HG03342 (cell line): ENCODE measurements at regions not wholly inside any gene's neighbourhood (a gene's known extent, or its start where the extent isn't known, plus 50 kb on each side); places are given as distances from the start of the nearest gene placed in this dataset.

Experiments used
- ATAC-seq: cut with Tn5 transposase; IDR thresholded peaks from one replicate; pipeline ENCODE4 v1.9.1; 2021; ENCODE audit warnings: mild to moderate bottlenecking, moderate library complexity; ENCODE audit not compliant: unreplicated experiment

DNA sequence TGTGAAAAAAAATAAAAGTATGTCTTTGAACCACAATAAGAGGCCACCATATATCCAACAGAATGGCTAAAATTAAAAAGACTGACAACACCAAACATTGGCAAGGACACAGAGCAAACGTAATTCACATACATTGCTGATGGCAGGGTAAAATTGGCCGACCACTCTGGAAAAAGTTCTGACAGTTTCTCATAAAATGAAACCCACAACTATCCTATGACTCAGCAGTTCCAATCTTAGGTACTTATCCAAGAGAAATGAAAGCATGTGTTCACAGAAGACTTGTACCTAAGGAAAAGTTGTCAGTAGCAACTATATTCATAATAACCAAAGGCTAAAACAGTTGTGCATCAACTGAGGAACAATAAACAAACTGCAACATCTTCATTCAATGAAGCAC lies 357.3 kb upstream of the XYLT1 start:
- no peak for ATAC-seq

DNA sequence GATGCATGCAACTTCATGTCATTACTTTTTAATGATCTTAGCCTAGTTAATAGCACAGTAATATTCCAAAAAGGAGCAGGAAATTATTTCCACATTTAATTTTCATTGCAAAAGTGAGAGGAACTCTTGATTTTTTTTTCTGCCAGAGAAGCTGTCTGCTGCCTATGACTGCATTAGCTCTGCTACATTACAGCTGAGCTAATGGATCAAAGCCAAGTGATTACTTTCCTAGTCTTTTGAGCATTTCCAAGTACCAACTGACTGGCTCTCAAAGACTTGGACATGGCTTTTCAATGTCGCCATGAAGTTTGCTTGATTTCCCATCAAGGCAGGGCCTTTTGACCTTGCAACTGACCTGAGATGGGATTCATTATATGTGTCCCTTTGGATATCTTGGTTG lies 356.6 kb upstream of the XYLT1 start:
- ATAC-seq: no peak

DNA sequence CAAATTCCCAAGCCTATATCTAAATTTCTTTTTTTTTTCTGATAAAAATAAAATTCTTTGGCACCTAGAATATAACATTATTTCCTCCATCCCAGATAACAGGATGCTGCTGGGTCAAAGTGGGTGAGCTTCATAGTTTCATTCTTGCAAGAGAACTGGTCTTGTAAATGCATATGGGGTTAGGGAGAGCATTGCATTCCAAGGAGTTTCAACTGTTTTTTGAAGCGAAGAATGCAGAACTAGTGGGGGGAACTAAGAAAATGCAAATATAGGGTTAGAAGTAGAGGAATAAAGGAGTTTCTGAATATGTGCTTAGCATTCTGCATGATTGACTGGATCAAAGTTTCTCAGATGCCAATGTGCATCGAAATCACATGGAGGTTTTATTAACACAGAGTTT lies 347.2 kb upstream of the XYLT1 start:
- no peak for ATAC-seq

DNA sequence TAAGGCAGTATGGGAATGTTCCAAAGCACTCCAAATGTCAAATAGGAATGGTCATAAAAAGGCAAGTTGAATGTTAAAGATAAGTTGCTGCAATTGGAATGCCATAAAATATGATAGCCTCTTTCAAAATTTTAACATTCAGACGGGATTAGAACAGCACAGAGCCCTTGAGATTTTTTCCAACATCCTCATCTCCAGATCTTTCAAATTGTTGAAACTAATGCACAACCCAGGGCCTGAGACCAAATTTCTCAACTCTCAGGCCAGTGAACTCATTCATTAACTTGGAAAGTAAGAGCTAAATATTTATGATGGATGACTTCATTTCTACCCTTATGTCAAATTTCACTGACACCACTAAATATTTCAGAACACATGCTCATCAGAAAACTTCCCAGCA lies 346.5 kb upstream of the XYLT1 start:
- ATAC-seq: no peak

DNA sequence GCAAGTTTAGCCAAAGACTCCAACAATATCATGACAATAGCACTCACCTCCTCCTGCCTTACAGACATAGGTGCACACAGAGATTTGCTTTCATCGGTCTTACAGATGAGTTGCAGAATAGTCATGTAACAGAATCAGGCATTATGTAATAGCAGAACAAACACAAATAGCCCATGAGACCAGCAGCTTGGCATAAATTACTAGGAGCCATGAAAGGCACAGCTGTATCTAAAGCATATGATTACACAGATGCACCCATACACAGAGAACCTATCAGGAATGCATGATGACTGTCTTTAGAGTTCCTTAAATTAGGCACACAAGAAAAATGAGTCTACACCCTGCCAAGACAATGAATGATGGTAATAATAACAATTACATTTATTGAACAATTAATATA lies 342.0 kb upstream of the XYLT1 start:
- no peak for ATAC-seq

DNA sequence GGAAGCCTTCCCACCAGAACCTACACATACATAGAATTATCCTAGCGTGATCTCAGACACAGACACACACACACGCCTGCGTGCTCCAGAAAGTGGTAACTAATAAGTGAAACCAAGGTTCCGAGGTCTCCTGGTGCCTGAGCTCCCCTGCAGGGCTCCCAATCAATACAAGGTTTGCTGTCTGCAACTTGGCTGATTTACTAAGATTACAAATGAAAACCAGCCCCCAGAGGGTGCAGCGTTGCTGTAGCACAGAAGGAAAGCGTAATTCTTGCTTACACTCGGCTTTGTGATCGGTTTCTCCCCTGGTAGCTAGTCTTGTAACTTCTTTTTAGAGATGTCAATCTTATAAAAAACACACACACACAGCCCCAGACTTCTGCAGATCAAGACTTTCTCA lies 334.1 kb upstream of the XYLT1 start:
- ATAC-seq: no peak

DNA sequence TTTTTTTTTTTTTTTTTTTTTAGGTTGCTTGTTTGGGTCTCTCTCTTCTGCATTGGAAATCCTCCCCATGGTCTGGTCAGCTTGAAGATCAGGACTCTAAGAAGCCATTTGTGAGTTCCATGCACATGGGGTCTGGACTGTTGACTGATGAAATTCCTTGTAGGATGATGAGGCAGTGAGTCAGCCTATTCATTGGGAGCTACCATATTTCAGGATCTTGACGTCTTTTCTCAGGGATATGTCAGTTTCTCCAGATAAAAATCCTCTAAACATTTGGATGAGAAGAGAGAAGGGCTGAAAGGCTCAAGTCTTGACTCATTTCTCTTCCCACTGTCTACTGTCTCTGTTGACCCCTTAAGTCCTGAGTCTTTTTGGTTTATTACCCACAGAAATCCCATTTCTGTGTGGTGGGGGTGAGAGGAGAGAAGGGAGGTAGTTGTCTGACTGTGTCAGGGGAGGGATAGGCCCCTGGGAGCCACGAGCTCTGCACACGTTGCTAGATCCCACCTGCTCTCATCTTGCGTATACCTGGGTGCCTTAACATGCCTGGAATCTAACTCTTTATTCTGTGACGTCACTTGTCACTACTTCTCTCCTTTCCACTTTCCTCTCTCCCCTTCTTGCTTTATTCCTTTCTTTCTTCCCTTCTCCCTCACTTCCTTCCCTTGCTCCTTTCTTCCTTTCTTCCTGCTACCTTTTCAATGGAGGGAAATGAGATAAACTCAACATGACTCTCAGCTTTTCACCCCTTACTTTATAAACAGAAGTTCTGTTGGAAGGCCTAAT lies 333.1 kb upstream of the XYLT1 start:
- ATAC-seq: no peak

DNA sequence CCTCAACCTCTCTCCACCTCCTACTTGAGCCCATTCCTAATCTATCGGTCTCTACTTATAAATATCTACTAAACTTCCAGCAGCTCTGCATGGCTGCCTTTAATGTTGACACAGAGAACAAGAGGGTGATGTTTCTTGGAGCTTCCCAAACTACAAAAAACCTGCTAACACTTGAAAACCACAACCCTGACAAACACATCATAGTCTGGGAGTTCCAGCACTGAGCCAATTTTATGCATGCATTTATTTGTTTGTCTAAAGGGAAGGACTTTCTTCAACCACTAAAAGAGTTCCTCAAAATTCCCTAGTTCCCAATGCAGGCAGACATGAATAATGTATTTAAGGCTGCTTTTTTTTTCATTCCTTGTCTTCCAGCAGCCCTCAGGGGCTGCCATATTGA lies 331.8 kb upstream of the XYLT1 start:
- no peak for ATAC-seq

DNA sequence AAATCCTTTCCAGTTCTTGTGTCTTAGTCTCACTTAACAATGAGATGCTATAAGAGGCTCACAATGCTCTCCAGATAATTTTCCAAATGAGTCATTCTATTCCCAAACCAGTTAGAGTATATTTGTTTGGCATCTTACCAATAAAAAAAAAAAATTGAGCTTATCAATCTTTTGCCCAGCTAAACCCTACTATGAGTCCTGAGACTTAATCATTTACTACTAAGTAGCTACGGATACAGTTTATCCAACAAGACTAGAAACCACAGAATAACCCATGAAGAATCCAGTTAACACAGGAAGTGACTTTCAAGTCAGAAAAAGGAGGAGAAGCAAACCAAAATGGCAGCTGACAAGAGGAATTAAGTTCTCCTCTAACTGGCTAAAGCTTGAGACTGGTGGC lies 330.3 kb upstream of the XYLT1 start:
- no peak for ATAC-seq

DNA sequence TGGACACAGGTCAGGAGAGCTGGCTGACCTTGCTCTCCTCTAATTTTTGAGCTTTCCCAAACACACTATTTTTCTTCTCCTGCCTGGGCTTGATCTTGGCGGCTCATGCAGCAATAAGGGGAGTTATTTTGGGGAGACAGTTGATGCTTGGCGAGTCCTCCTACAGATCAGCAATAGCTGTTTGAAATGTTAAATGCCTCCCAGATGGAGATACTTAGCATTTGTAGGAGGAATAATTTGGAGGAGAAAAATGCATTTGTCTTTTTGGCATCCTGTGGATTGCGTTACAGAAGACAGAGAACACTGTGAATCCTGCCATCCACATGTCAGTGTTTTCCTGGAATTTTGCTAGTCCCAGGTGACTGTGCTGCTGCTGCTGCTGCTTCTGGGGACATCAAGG lies 328.0 kb upstream of the XYLT1 start:
- ATAC-seq: no peak

DNA sequence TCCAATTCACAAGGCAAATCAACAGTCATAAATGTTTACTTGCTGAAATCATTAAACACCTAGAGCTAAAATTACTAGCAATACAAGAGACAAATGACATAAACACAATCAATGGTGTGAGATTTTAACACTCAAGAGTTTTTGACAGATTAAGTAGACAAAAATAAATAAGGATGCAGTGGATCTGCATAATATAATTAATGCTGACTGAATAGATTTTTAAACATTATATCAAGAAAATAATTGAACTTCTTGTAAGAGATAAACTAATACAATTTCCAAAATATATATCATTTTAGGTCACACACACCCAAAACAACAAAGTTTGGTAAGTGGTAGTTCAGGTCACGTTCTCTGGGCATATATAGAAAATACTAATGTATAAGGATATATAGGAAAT lies 322.6 kb upstream of the XYLT1 start:
- no peak for ATAC-seq

DNA sequence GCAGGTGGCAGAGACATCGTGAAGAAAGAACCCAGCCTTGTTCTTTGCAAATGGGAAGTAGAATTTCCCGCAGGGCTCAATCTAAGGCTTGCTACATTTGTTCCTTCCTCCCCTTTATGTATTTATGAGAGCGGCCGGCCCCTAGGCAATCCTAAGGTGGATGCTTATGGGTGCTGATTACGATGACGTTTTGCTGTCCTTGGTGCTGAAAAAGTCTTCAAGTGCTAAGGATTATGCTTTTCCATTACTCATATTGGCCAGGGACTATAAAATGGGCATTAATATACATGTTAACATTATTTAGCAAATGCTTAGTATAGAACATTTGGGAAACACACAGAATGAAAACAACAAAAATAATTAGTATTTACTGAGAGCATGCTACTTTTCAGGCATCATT lies 313.3 kb upstream of the XYLT1 start:
- no peak for ATAC-seq

DNA sequence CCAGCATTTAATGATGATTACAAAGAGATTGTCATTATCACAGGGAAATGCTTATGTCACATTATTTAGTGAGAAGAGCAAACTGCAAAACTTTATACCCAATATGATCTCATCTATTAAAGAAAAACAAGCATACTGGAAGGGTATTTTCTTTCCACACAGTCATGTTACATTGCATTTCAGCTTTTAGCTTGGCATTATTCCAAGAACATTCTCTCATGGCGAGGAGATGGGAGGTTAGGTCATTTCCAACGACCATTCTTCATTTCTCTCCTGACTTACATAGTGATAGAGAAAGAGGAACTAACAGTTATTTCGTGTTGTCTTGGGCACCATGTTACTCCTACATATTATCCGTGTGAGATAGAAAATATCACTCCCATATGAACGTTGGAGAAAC lies 309.4 kb upstream of the XYLT1 start:
- no peak for ATAC-seq

DNA sequence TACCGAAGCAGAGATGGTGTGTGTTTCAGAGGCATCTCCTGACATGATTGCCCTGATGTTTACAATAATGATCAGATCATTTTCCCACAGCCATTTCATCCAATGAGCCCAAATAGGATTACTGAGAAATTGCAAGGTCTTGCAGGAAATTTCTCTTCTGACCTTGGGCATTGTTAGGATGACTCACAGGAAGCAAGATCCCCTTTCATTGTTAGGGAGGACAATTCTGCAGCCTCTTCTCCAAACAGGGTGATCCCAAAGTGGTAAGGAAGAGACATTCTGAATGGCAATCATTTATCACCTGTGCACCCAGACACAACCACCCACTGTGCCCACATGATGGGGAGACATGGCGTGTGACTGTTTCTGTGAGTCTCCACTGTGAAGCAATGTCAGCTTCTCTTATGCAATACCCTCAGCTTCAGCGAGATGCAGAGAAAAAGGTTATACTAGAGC lies 306.7 kb upstream of the XYLT1 start:
- ATAC-seq: no peak

DNA sequence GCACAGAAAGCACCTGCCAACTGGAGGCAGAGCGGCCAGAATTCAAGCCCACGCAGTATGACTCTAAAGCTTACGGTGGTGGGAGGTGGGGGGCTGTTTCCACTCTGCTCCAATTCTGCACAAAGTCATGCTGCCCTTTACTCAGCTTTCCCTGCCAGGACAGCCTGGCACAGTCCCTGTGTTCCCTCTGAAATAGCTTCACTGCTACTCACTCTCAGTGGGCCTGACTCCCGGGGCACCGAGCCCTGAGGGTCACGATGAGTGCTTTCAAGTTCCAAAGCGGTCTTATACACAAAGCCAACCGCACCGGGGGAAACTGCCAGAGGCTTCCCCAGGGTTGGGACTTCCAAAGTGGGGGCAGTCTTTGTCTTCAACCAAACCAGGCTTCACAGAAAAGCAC lies 306.1 kb upstream of the XYLT1 start:
- no peak for ATAC-seq

DNA sequence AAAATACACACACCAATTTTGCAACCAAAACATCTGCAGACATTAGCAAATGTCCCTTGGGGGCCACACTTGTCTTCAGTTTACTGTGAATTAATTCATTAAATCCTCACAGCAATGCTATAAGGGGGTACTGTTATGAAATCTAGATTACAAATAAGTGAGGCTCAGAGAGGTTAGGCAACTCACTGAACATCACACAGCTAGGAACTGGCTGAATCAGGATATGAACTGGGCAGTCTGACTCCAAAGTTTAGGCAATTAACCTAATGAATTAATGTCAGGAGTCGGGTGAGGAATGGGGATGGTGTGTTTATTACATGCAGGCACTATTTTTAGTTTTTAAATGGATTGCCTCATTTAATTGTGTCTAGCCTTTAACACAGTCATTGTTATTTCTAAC lies 305.7 kb upstream of the XYLT1 start:
- no peak for ATAC-seq

DNA sequence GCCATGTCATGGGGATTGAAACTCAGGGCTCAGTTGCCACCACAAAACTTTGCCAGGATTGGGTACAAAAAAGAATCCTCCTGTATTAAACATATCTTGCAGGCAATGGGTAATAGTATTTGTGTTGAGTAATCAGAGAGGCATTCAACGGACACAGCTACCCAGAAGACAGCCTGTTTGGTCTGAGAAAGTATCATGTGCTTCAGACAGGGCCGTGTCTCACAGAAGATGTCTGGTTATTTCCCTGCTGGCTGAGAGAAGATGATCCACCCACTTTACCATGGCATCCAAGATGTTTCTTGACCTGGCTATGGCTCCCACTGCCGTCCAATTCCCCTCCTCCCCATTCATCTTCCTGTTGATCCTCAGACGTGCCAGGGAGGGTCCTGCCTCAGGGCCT lies 304.3 kb upstream of the XYLT1 start:
- no peak for ATAC-seq

DNA sequence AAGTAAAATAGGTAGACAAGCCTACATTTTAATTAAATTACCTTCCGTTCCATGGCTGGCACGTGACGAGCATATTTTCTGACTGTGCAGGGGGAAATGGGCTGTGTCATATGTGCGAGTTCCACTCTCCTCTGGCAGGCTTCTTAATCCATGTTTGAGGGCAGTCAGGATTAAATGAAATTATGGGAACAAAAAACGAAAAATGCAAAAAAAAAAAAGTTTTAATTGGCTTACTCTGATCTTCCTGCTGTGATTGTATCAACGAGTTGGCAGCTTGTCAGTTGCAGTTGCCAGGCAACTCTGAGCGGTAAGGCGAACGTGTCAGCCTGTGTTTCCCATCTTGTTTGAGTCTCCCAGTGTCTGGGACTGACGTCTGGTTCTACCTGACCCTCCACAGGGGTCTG lies 302.9 kb upstream of the XYLT1 start:
- no peak for ATAC-seq

DNA sequence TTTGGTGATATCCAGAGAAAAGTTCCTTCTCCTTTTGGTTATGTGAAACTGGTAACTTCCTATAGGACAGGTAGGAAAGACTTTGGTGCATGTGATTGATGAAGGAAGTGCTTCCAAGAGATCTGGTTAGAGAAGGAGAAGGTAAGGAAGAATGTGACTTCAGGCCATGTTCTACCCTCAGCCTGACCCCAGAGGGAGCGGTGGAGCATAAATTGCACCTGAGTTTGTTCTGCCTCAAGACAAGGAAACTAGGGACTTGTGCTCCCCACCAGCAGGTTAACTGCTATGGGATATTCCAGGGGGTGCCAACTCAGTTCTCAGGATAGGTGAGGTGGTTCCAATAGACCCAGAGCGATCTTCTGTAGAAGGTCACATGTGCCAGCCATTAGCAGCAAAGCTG lies 299.3 kb upstream of the XYLT1 start:
- ATAC-seq: no peak

DNA sequence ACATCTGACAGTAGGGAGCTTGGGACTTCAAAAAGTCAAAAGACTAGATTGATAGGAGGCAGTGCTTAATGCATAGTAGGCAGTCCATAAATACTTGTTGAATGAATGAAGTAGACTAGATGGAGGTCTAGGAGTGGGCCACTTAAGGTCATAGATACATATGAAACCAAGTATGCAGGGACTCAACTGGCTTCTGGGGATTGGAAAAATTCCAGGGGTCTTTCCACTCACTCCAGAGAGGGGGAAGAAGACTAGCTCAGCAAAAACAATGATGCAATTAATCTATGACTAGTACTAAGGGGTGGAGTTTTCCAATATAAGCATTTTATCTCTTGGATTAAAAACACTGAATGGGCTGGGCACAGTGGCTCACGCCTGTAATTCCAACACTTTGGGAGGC lies 298.3 kb upstream of the XYLT1 start:
- ATAC-seq: no peak

DNA sequence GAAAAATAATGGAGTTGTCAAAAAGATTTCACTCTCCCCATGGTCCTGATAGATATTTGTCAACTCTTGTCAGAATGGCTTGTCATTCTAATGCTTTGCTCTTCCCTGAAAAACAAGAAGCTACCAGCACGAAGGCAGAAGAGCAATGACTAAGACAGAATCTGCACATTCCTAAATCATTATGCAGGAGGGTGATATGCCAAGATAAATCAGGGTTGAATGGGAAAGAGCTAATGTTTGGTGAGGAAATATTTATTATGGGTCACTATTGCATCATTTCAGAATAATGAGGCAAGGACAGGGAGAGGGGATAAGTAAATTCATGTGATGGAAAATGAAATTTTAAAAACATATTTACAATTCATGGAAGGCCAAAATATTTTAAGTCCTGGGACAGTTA lies 297.5 kb upstream of the XYLT1 start:
- no peak for ATAC-seq

DNA sequence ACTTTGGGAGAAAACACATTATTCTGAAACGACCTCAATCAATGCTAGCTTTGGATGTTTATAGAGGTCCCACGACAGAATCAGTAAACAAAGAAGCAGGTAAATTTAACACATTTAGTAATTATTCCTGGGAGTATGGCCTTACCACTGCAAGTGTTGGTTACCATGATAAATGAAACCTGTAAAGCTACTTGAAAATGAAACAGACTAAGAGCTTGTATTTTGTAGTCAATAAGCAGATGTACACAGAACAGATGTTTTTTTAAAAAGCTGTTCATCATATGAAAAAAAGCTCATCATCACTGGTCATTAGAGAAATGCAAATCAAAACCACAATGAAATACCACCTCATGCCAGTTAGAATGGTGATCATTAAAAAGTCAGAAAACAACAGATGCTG lies 295.3 kb upstream of the XYLT1 start:
- no peak for ATAC-seq
